HG02571 (cell line): ENCODE measurements at regions not wholly inside any gene's neighbourhood (a gene's known extent, or its start where the extent isn't known, plus 50 kb on each side); places are given as distances from the start of the nearest gene placed in this dataset.

Experiments used
- ATAC-seq: cut with Tn5 transposase; IDR thresholded peaks from one replicate; pipeline ENCODE4 v1.9.1; 2021; ENCODE audit warnings: mild to moderate bottlenecking, moderate library complexity; ENCODE audit not compliant: unreplicated experiment

- ATAC-seq, result no peak
Measured at GRCh38 chr10:28922127-28922526, 244.8 kb downstream of the BAMBI start.

- no peak for ATAC-seq
Measured at GRCh38 chr10:28922861-28923260, 245.5 kb downstream of the BAMBI start.

- no peak for ATAC-seq
Measured at GRCh38 chr10:28924717-28925116, 247.4 kb downstream of the BAMBI start.

- no peak for ATAC-seq
Measured at GRCh38 chr10:28925121-28925663, 247.9 kb downstream of the BAMBI start.

- no peak for ATAC-seq
Measured at GRCh38 chr10:28926932-28927331, 249.6 kb downstream of the BAMBI start.

GRCh38 chr10:28928484-28928883 lies 251.2 kb downstream of the BAMBI start:
- ATAC-seq, result no peak

GRCh38 chr10:28929942-28930341 lies 252.6 kb downstream of the BAMBI start:
- no peak for ATAC-seq

GRCh38 chr10:28930514-28931495 lies 253.5 kb downstream of the BAMBI start:
- ATAC-seq, result no peak

GRCh38 chr10:28935061-28935460 lies 257.7 kb downstream of the BAMBI start:
- ATAC-seq, result no peak

- ATAC-seq, result no peak
Measured at GRCh38 chr10:28937959-28938358, 260.6 kb downstream of the BAMBI start.

- no peak for ATAC-seq
Measured at GRCh38 chr10:28938745-28939144, 261.4 kb downstream of the BAMBI start.

- ATAC-seq, result no peak
Measured at GRCh38 chr10:28939281-28940157, 262.2 kb downstream of the BAMBI start.

GRCh38 chr10:28940158-28940888 lies 263.0 kb downstream of the BAMBI start:
- ATAC-seq, result no peak

- no peak for ATAC-seq
Measured at GRCh38 chr10:28942012-28942411, 264.7 kb downstream of the BAMBI start.

- ATAC-seq, result no peak
Measured at GRCh38 chr10:28945959-28946358, 268.6 kb downstream of the BAMBI start.

GRCh38 chr10:28946479-28946878 lies 269.2 kb downstream of the BAMBI start:
- ATAC-seq, result no peak

GRCh38 chr10:28947171-28947570 lies 269.9 kb downstream of the BAMBI start:
- ATAC-seq, result no peak

GRCh38 chr10:28948046-28948445 lies 270.7 kb downstream of the BAMBI start:
- ATAC-seq, result no peak

GRCh38 chr10:28949005-28950004 lies 272.0 kb downstream of the BAMBI start:
- ATAC-seq, result no peak
